GM15510 (cell line): ENCODE measurements at regions not wholly inside any gene's neighbourhood (a gene's known extent, or its start where the extent isn't known, plus 50 kb on each side); places are given as distances from the start of the nearest gene placed in this dataset.

Experiments
- POLR2A ChIP-seq: IDR thresholded peaks from 3 replicates; pipeline ENCODE4 v1.6.1; 2011; ENCODE audit warnings: borderline replicate concordance; ENCODE audit not compliant: insufficient read length; ENCODE audit errors: extremely low read depth

DNA sequence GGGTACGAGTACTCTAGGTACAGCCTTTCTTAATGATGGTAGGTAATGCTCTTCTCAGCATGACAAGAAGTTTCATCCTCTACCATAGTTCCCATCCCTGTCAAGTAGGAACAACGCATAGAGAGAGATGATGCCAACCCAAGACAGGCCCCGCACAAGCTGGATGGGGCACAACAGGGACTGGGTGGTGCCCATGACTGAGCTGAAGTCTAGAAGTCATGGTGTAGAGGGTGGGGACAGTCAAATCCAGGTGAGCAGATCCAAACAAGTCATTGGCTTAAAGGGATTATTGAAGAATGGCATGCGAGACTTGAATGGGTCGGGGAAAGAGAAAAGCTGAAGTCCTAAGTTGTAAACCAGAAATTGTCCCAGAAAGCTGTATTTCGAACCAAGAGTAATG is 84.2 kb upstream of the MDM1 start:
- TF ChIP-seq POLR2A, result no peak

- TF ChIP-seq POLR2A, result no peak
Measured at GRCh38 chr12:68416826-68417225, 84.7 kb upstream of the MDM1 start.

DNA sequence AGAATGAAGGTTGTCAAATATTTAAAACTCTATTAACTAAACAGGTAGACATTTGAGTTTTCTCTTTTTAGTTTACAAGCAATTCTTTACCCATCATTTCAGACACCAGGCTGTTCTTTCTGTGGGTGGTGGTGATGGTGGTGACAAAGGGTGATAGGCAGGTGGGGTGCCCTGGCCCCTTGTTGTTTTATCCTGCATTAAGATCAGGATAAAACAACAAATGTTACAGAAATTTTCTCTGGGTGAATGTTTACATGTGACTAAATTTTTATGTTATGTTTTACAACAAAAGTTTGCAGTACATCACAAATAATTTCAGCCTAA is 85.9 kb upstream of the MDM1 start:
- TF ChIP-seq POLR2A, result no peak

DNA sequence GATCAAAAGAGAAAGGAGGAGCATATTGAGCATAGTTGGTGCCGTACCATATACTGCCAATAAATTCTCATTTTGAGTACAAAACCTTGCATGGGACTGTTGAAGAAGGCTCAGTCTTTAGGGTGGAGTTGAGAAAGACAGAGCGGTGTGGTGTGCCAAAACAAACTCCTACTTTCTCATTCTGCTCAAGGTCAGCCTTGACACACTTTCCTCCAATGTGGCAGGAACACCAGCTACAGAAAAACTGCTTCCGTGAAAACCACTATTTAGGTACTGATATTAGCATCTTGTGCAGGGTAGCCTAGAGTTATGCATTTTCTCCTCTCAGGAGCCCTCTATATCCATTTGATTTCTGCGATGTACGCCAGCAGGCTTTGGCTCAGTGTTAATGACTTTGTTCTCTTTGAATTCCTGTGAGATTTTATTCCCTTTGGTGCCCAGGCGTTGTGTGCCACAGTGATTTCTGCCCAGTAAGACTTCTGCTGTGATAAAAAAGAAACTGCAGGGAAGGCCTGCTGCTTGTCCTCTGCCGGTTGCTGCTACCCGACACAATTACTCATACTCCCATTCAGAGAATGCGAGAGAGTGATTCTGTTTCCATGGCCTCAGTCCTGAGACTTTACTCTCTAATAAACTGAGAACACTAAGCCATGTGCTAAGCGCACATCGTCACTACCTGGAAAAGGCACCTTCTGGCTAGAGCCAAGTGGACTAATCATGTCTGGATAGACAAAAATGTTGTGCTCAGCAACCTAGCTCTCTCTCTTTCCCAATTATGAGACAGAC is 88.3 kb upstream of the MDM1 start:
- TF ChIP-seq POLR2A, result no peak

DNA sequence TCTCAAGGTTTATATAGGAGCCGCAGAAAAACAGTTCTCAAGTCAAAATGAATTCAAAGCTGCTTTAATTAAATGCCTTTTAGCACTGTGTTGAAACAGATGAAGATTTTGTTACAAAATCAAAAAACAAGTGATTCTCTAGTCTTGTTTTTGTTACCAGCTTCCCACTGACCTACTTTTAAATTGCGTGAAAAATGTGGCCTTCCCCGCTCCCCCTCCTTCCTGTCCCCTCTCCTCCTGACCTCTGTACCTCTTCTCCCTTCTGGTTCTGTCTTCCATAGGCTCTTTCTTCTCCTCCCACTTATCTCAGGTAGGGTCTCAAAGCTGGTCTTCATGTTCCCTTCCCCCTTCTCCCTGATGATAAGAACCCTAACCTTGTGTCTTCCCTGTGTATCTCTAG is 90.0 kb upstream of the MDM1 start:
- TF ChIP-seq POLR2A, result no peak

DNA sequence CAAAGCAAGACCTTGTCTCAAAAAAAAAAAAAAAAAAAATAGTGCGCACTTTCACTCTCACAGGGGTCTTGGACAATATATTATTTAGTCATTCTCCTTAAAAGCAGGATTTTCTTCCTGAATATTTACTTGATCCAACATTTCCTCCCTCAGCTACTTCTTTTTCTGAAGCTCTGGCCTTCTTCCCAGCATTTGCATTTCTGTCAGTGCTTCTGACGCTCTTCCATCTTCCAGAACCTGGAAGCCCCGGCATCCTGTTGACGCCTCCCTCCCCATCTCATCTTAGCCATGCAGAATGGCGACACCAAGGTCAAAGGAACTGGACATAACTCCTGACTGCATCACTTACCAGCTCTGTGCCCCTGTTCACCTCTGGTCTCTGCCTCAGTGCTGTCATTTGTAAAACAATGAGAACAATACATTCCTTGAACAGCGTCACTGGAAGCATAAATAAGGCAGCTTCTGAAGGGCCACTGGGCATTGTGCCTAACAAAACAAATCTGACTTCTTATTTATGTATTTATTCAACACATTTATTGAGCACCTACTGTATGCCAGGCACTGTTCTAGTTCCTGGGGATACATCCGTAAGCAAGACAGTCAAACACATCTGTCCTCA is 90.9 kb upstream of the MDM1 start:
- TF ChIP-seq POLR2A, result no peak

DNA sequence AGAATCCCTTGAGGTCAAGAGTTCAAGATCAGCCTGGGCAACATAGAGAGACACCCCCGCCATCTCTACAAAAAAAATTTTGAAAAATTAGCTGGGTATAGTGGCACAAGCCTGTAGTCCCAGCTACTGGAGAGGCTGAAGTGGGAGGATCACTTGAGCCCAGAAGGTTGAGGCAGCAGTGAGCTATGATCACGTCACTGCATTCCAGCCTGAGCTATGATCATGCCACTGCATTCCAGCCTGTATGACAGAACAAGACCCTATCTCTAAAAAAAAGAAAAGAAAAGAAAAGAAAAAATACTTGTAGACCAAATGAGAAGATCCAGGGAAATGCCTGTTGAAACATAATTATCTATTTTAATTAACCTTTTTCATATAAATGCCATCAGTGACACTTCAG is 93.8 kb upstream of the MDM1 start:
- no peak for TF ChIP-seq POLR2A

- TF ChIP-seq POLR2A, result no peak
Measured at GRCh38 chr12:68428211-68428610, 96.0 kb upstream of the MDM1 start.

DNA sequence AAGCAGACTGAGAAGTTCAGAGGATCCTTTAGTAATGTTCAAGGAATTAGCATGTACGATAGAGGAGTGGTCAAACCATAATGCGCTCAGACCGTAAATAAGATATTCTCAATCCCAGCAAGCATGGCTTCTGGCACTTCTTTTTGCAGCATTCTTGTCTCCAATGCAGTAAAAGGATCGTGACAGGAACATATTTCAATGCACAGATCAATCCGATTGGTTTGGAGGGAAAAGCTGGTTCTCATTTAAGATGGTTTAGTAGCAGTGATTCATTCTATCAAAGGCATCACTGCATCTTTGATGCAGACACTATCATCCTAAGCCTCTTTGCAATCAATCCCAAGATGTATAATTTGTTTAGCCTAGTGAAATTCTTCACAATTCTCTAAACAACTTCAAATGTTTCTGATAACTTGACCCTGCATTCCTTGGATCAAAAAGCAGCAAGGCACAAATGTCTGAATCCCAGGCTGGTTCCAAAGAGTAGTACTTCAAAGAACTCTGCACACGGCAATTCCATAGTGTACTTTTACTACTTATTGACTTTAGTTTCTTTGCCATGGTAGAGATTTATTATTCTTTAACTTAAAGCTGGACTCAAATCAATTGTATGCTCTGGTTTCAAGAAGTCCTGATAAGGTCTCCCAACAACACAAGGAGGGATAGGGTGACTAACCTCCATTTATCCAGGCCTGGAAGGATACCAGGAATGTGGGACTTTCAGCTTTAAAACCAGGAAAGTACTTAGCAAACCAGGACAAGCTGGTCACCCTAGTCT is 96.8 kb upstream of the MDM1 start:
- no peak for TF ChIP-seq POLR2A

DNA sequence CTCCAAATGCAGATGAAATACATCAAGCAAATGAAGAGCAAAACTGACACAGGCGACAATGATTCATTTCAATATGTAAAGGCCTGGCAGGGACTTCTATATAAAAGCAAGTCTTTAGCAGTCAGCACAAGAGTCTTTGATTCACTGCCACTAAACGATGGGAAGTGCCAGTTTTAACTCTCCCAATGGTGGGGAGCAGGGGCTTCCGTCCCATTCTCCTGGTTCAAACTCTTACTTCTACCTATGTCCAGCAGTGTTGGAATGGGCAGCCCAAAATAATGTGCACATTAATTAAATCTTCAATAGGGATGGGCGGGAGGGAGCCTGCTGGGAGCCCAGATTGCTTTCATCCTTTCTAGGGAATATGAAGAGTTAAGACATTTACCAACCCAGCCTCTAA is 97.5 kb upstream of the MDM1 start:
- TF ChIP-seq POLR2A, result no peak

DNA sequence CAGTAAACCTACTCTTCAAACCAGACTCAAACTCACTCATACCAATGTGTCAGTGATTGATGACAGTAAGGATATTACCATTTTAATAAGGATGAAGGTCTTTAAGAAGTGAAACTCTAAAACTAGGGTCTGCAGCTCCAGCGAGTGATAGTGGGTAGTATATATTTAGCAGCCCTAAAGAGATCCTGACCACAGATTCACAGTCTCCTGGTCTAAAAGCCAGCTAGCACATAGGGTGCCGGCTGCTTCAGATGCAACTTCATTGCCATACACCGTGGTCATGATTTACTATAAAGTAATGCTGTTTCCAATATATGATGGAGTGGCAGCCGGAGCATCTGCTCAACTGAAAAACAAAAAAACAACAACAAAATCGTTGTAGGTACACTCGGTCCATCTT is 99.6 kb upstream of the MDM1 start:
- no peak for TF ChIP-seq POLR2A

- TF ChIP-seq POLR2A, result no peak
Measured at GRCh38 chr12:68432622-68433021, 100.5 kb upstream of the MDM1 start.

- no peak for TF ChIP-seq POLR2A
Measured at GRCh38 chr12:68434391-68435298, 102.5 kb upstream of the MDM1 start.

DNA sequence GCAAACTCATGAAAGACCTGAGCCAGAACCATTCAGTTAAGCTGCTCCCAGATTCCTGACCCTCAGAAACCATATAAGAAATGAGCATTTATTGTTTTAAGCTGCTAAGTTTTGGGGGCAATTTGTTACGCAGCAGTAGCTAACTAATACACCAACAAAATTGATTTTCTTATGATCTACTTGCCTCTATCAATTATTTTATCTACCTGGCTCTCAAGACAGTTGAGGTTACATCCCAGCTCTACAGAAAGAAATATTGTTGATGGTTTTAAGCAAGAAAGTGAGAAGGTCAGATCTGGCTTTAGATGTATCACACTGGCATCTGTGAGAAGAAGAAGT is 103.1 kb upstream of the MDM1 start:
- no peak for TF ChIP-seq POLR2A

GRCh38 chr12:68435816-68436215 is 103.7 kb upstream of the MDM1 start:
- TF ChIP-seq POLR2A, result no peak
